Calu3 (cell line): ENCODE measurements at regions not wholly inside any gene's neighbourhood (a gene's known extent, or its start where the extent isn't known, plus 50 kb on each side); places are given as distances from the start of the nearest gene placed in this dataset.

ENCODE experiments used
- BruUV-seq: library from RNA; stranded (reverse); fragments of 400-500 nt; replicated peaks from 2 replicates; lab custom pipeline; 2021; lab: Mats Ljungman, UMichigan
- CTCF ChIA-PET: fragments of 300-600 bp; sonication (Branson Sonifier 250); formaldehyde crosslinking; loops from one replicate; lab custom pipeline; 2022; ENCODE audit warnings: antibody characterized with exemption; lab: Charles Lee
- DNase-seq: peaks from one replicate; pipeline ENCODE4 v3.0.0; 2022
- H3K27ac Mint-ChIP-seq: one replicate; pipeline ENCODE4 v1.8.0; 2022; ENCODE audit warnings: mixed read lengths; ENCODE audit not compliant: unreplicated experiment
- H3K27me3 Mint-ChIP-seq: one replicate; pipeline ENCODE4 v1.8.0; 2022; ENCODE audit warnings: mixed read lengths; ENCODE audit not compliant: unreplicated experiment
- H3K36me3 Mint-ChIP-seq: one replicate; pipeline ENCODE4 v1.8.0; 2022; ENCODE audit warnings: mild to moderate bottlenecking, moderate library complexity, mixed read lengths; ENCODE audit not compliant: insufficient read depth, unreplicated experiment
- H3K4me1 Mint-ChIP-seq: one replicate; pipeline ENCODE4 v1.8.0; 2022; ENCODE audit warnings: mild to moderate bottlenecking, low read depth, mixed read lengths; ENCODE audit not compliant: unreplicated experiment
- H3K4me3 Mint-ChIP-seq: one replicate; pipeline ENCODE4 v1.8.0; 2022; ENCODE audit warnings: mild to moderate bottlenecking, low read depth, moderate library complexity, mixed read lengths; ENCODE audit not compliant: unreplicated experiment
- H3K9me3 Mint-ChIP-seq: one replicate; pipeline ENCODE4 v1.8.0; 2022; ENCODE audit warnings: low read depth, mixed read lengths; ENCODE audit not compliant: unreplicated experiment
- intact Hi-C: fragments of 100-400 bp; cut with micrococcal nuclease; formaldehyde crosslinking; loops from one replicate; pipeline ENCODE4 v1.10.0; 2022; ENCODE audit not compliant: unreplicated experiment
- TF ChIP-seq, protein P1 (sequence below): fragments of 200-600 bp; IDR thresholded peaks from one replicate; pipeline ENCODE4 v1.8.0; 2022; ENCODE audit warnings: antibody characterized with exemption; ENCODE audit not compliant: unreplicated experiment

DNA sequence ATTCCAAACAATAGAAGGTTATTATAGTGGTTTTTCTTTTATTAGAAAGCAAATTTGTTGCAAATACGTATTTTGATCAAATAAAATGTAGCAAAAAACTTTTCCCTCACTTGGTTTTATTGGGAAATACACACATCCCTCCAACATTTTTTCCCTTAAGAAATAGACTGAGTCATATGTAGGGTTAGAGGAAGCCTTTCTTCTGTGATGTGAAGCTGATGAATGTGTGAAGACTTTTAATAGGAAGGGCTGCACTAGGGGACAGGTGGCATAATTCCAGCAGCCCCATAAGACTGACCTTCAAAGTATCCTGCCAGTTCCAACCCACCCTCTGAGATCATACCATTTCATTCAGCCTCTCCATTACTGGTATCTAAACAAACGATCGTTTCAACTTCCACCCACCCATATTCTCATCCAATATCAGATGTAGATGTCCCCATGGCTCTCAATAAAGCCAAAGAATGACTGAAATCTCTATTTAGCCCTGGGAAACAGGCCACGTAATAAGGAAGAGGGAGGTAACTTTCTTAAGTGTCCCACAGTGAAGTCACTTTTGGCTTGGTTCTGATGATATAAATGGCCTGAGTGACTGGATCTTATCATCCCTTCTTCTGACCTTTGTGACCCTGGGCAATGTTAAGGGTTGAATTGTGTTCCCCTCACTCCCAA is 64.7 kb upstream of the LPAR1 start:
- intact Hi-C loops = no loop called here
- CTCF ChIA-PET = no interaction called here
- Mint-ChIP-seq H3K9me3 (no peaks in the 10 kb centered on the region), H3K36me3 (no peaks in the 10 kb centered on the region), H3K27me3 (no peaks in the 10 kb centered on the region), H3K27ac (no peak overlapping the region), H3K4me3 (no peak overlapping the region), H3K4me1 (no peaks in the 10 kb centered on the region)
- no TSS peak for BruUV-seq
- no peak for DNase-seq
- TF ChIP-seq, protein P1, sequence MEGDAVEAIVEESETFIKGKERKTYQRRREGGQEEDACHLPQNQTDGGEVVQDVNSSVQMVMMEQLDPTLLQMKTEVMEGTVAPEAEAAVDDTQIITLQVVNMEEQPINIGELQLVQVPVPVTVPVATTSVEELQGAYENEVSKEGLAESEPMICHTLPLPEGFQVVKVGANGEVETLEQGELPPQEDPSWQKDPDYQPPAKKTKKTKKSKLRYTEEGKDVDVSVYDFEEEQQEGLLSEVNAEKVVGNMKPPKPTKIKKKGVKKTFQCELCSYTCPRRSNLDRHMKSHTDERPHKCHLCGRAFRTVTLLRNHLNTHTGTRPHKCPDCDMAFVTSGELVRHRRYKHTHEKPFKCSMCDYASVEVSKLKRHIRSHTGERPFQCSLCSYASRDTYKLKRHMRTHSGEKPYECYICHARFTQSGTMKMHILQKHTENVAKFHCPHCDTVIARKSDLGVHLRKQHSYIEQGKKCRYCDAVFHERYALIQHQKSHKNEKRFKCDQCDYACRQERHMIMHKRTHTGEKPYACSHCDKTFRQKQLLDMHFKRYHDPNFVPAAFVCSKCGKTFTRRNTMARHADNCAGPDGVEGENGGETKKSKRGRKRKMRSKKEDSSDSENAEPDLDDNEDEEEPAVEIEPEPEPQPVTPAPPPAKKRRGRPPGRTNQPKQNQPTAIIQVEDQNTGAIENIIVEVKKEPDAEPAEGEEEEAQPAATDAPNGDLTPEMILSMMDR = no peak

DNA sequence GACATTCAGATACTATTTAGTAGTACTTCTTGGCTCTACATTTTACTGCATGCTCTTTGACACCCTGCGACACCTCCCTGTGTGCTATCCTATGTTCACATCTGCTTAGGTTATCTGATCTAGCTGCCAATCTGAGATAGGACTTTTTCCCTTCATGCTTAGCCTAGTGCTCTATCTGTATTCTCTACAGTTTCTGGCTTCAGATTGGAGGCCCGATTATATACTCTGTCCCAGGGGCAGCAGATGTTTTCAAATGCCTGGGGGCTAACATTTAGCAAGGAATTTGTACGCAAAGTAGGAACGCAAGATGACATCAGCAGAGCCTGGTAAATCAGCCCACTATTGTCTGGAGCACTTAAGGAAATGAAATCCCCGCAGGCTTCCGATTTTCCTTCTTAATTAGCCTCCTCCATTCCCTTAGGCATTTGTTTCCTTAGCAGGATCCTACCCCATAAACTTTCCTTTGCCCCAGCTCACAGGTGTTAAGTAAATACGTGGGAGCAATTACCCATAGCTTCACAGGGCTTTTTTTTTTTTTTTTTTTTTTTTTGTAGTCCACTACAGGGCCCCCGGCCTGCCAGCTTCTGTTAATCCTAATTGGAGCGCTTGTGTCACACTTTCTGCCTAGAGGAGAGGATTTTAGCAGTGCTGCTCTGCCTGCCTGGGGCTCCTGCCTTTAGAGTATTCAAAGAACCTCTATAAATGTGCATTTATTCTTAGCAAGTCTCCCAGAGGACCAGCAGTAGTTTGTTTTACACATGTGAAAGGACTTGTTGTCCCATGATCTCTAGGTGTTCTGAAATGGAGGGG is 61.1 kb upstream of the LPAR1 start:
- no peak for DNase-seq
- no peak overlapping the region for H3K27ac Mint-ChIP-seq
- intact Hi-C loops = no loop called here
- H3K9me3 Mint-ChIP-seq = no peaks in the 10 kb centered on the region
- CTCF ChIA-PET = no interaction called here
- no peaks in the 10 kb centered on the region for H3K36me3 Mint-ChIP-seq
- TF ChIP-seq, protein P1 = no peak
- H3K4me3 Mint-ChIP-seq = no peak overlapping the region
- H3K27me3 Mint-ChIP-seq = no peaks in the 10 kb centered on the region
- H3K4me1 Mint-ChIP-seq = no peaks in the 10 kb centered on the region
- no TSS peak for BruUV-seq

DNA sequence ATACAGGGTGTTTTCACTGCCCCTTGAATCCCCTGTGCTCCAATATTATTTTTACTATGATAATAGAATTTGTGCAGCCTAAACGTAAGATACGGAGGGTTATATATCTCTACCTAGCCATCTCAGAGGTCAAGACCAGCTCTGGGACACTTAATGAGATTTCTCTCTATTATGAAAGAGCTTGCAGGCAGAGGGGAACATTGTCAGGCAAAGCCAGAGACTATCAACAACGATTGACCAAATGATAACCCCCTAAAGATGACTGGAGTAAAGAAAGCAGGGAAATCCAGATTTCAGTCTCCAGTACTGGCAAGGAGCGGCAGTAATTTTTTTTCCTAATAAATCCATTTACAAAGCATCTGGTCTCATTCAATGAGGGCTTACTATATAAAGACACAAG is 59.8 kb upstream of the LPAR1 start:
- no peaks in the 10 kb centered on the region for H3K4me1 Mint-ChIP-seq
- intact Hi-C loops = no loop called here
- CTCF ChIA-PET = no interaction called here
- TF ChIP-seq, protein P1 = no peak
- no peak overlapping the region for H3K27ac Mint-ChIP-seq
- no peaks in the 10 kb centered on the region for H3K36me3 Mint-ChIP-seq
- H3K4me3 Mint-ChIP-seq = no peak overlapping the region
- H3K9me3 Mint-ChIP-seq = no peaks in the 10 kb centered on the region
- no peaks in the 10 kb centered on the region for H3K27me3 Mint-ChIP-seq
- no peak for DNase-seq
- BruUV-seq = no TSS peak

DNA sequence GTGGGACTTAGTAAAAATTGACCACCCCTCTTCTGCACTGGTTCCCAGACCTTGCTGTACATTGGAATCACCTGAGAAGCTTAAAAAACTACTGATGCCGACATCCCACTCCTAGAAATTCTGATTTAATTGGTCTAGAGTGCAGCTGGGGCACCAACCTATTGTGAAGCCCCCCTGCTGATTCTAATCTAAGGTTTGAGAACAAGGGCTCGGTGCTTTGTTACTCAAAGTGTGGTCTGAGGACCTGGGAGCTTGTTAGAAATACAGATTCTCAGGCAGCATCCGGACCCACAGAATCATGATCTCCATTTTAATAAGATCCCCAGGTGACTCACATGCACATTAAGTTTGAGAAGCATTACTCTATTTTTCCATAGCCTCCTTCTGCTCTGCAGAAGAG is 57.8 kb upstream of the LPAR1 start:
- Mint-ChIP-seq H3K4me3 (no peak overlapping the region), H3K9me3 (no peaks in the 10 kb centered on the region), H3K27ac (no peak overlapping the region), H3K27me3 (no peaks in the 10 kb centered on the region), H3K36me3 (no peaks in the 10 kb centered on the region), H3K4me1 (no peaks in the 10 kb centered on the region)
- TF ChIP-seq, protein P1 = no peak
- no TSS peak for BruUV-seq
- DNase-seq = no peak
- intact Hi-C loops = no loop called here
- CTCF ChIA-PET = no interaction called here
